SK-MEL-5 (cell line): ENCODE measurements at regions not wholly inside any gene's neighbourhood (a gene's known extent, or its start where the extent isn't known, plus 50 kb on each side); places are given as distances from the start of the nearest gene placed in this dataset.
A peak's percentile ranks its signal among the peaks of the same experiment; 100 is the strongest.
"Not testable (repeated sequence)": the region's sequence is repeated elsewhere in the genome, so short reads cannot be mapped to it uniquely, and the experiment has no call there.

ENCODE experiments used
- DNase-seq: peaks from one replicate; pipeline ENCODE4 v3.0.0-alpha.2; 2016; ENCODE audit warnings: low read depth, low spot score
- in situ Hi-C: cut with HindIII; loops from 2 replicates; pipeline ENCODE4 v1.10.0; 2016; ENCODE audit warnings: low sequenced_read_pairs, high pct_unique_total_duplicates, low pct_unique_long_range_greater_than_20kb

DNA sequence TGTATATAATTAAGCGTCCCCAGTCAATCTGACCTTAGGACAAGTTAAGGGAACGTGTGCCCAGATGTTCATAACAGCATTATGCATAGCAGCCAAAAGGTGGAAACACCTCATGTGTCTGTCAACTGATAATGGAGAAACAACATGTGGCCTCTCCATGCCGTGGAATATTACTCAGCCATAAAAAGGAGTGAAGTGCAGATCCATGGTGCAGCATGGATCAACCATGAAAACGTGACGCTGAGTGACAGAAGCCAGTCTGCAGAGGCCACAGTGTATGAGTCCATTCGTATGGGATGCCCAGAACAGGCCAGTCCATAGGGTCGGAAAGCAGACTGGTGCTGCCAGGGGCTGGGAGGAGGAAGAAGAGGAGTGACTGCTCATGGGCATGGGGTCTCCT is 161.0 kb upstream of the CIBAR2 start:
- DNase-seq, result no peak
- in situ Hi-C loops, result no loop called here

DNA sequence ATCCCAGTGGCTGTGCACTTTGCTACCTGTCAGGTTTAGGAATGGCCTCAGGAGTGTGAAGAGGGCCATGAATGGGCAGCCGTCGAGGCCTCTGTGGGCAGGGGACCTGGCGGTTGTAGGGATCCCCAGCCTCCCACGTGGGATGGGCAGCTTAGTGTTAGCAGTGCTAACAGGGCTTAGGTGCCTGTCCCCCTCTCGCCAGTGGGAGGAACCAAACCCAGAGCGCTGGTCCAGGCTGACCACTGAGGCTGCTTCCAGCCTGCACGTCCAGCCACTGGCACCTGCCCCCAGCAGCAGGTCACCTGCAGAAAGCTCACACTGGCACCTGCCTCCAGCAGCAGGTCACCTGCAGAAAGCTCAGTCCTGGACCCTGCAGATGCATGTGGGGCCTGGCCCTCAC is 162.2 kb upstream of the CIBAR2 start:
- DNase-seq, result no peak
- in situ Hi-C loops, result no loop called here

DNA sequence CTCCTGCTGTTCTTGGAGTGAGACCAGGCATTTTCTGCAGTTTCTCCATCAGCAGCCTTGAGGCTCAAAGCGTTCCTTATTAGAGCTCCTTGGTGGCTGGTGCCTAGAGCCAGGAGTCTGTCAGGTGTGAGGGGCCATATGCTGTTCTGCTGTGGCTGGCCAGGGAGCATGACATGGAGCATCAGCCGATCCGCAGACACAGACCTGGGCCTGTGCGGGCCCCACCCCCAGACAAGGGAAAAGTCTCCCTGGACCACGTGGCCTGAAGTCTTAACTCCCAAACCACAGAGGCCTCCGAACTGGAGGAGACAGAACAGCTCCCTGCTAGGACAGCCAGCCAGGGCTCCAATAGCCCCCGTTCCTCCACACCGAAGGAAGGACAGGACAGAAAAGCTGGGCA is 162.7 kb upstream of the CIBAR2 start:
- no peak for DNase-seq
- in situ Hi-C loops, result no loop called here

DNA sequence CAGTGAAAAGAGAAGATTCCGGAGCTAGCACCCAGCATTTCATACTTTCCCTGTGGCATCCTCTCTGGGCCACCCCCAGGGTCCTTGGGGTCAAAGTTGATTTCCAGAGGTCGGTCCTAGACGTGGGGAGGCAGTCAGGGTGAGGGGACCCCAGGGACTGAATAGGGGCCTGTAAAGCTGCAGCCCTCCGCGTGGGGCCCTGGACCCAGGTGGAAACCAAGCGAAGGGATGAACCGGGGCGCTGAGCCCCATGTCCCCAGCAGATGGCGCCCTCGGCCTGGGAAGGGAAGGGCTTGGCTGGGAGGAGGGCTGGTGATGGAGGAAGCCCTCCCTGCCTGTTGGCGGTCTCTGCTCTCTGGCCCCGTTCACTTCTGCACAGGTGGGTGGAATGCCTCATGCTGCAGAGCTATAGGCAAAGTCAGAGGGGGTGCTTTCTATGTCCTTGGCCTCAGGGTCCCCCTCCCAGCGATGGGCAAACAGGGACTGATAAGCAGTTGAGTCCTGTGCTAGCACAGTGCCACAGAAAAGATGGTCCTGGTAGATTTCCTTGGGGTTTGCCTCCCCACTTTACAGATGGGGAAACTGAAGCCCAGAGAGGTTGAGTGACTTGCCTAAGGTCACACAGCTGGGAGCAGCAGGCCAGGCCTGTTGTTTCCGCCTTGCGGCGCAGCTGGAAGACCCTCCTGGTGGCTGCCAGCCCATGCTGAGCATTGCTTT is 163.4 kb upstream of the CIBAR2 start:
- peak; percentile 64 for DNase-seq
- in situ Hi-C loops, result no loop called here

DNA sequence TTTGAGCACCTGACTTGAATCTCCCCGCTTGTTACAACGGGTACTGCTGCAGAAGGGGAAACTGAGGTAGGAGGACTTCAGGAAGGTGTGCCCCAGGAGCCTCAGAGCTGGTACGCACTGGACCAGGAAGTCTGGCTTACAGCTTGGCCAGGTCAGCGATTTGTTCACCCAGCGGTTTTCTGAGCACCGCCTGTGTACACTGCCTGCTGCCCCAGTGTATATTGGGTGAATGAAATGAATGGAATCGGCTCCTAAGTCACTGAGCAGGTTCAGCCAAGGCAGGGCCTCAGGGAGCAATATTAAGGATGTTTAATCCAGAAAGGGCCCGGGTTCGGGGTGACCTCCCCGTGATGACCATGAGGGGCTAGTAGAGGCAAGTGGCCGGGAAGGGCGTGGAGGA is 164.0 kb upstream of the CIBAR2 start:
- in situ Hi-C loops, result no loop called here
- no peak for DNase-seq

DNA sequence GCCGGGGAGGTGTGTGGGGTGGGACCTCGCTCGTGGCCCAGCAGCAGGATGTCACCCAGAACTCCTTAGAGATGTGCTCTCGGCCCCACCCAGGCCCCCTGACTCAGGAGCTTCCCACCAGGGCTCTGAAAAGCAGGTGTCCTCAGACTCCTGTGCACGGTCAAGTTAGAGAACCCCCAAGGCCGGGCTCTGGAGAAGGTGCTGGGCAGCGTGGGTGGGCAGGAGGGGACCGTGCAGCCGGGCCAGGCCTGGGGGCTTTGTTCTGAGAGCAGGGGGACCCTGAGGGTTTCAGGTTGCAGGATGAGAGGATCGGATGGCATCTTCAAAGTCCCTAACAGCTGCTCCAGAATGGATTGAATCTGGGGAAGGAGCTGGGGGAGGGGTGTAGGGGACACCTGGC is 164.4 kb upstream of the CIBAR2 start:
- in situ Hi-C loops, result no loop called here

DNA sequence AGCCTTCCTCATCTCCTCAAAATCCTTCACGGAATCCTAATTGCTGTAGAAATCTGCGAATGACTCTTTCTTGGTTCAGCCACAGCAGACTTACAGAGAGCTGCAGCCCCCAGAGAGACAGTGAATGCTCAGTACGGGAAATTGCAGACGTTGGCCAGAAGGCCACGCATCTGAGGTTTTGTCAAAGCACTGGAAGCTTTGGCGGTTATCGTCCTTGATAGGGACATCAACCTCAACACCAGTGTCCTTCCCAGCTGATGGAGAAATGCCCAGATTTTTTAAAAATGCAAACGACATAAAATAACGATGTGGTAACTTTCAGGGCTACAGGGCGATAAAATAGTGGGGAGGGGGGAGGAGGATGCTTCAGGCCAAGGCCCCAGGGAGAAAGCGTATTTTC is 166.6 kb upstream of the CIBAR2 start:
- DNase-seq, result no peak
- in situ Hi-C loops, result no loop called here

More for the DNA sequence above, 164.4 kb upstream of the CIBAR2 start:
- no peak for DNase-seq

DNA sequence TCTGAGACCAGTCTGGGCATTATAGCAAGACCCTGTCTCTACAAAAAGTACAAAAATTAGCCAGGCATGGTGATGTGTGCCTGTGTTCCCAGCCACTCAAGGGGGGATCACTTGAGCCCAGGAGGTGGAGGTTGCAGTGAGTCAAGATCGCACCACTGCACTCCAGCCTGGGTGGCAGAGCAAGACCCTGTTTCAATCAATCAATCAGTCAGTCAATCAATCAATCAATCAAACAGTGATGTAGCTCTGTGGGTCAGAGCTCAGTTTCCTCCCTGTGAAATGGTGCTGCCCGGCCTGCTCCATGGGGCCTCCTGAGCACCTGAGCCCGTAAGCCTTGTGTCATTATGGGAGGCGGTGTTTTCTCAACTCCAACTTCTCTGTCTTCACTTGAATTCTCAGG is 167.1 kb upstream of the CIBAR2 start:
- in situ Hi-C loops, result no loop called here
- DNase-seq, result no peak

DNA sequence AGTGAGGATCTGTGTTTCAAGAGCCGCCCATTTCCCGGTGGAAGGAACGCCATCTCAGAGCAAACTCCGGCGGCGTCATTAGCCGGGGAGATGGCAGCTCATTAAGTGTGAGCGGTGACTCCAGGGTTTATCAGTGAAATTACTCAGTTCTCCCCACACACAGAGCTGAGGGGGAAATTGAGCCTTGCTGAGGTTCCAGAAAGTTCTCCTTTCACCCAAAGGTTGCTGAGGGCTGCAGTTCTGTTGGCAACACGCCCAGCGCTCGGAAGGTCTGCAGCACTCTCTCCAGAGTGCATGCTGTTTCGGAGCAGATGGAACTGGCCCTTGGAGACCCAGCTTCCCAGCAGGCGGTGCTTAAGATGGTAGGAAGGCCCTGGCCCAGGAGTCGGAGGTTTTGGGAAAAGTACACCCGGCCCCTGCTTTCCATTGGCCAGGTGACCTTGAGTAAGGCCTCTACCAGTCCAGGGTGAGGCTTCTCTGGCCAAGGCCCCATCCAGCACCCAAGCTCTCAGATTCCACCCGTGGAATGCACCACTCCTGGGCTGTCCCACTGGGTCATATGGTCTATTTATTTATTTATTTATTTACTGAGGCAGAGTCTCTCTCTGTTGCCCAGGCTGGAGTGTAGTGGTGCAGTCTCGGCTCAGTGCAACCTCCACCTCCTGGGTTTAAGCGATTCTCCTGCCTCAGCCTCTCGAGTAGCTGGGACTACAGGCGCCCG is 167.7 kb upstream of the CIBAR2 start:
- in situ Hi-C loops, result no loop called here
- no peak for DNase-seq

DNA sequence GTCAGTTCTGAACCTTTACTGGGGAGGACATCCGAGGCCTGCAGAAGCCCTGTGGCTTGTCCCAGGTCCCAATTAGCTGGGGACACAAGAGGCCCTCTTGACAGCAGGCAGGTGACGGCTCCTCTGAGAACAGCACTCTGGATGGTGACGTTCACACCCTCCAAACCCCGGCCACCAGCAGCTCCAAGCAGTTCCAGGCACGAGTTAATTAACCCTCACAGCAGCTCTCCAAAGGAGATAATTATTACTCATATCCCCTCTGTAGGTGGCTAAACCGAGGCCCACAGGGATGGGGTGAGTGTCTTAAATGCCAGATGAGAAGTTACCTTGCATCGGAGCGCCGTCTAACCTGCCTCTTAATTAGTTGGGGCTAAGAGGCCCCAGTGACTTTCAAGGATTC is 168.9 kb upstream of the CIBAR2 start:
- in situ Hi-C loops, result no loop called here
- DNase-seq, result no peak

DNA sequence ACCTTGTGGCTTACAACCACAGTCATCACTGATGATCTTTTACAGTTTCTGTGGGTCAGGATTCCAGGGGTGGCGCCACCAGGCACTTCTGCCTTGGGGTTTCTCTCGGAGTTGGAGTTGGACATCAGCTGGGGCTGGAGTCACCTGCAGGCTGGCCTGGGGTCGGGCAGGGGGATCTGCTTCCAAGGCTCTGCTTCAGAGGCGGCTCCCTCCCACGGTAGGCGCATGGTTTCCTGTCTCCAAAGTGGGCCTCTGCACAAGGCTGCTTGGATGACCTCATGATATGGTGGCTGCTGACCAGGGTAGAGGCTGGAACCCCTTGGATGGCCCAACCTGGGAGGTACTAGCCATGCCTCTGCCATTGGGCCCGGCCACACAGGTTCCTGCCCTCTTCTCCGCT is 170.6 kb upstream of the CIBAR2 start:
- in situ Hi-C loops, result no loop called here

DNA sequence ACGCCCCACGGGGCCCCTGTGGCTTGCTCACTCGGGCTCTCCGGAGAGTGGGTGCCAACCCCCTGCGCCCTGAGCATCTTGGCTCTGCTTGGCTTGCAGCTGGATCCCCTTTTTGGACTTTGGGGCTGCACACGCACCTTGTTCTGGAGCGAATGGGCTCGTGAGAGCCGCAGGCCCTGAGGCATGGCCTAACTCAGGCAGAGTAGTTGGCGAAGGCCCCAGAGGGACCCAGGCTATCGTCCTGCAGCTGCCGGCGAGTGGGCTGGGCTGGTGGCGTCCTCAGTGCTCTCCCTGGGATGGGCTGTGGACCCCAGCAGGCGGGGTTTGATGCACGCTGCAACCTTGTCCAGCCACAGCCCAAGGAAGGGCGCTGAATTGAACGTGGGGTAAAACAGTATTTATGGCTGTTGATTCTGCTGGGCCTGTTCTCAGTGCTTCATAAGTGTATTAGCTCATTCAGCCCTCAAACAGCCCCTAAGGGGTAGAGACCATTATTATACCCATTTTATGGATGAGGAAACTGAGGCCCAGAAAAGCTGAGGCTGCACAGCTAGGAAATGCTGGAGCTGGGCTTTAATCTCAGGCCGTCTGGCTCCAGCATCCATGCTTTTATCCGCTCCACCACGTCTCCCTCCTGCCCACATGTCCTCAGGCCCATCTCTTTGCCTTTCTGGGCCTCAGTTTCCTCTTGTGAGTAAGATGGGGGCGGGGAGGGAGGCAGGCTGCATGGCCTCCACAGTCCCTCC is 171.2 kb upstream of the CIBAR2 start:
- in situ Hi-C loops, result no loop called here

More for the DNA sequence above, 170.6 kb upstream of the CIBAR2 start:
- DNase-seq, result no peak

DNA sequence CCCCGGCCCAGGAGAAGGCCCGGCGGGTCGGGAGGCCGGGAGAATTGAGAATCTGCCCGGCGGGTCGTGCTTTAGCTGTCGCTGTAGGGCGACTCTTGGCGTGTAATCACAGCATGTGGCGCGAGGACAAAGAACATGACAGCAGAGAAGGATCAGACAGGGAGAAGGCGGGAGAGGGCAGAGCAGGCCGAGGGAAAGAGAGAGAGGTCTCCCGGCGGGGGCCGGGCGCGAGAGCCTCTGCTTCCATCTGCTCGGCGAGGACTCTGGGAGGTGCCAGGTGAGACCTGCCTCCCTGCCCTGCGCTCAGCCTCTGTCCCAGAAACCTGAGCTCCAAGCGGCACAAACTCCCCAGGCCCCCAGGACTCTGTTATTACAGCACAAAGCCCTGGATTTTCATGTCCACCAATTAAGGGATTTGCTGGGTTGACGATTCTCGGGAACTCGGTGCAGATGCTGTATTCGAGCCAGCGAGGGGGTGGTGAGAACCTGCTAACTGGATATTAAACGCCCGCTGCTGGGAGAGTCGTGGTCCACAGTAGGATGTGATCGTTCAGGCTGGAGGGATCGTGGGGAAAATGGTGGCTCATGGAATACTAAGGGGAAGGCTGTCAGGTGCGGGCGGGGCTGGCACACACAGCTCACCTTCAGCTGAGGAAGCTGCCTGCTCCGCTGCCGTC is 172.0 kb upstream of the CIBAR2 start:
- in situ Hi-C loops, result no loop called here
- DNase-seq, result no peak

More for the DNA sequence above, 171.2 kb upstream of the CIBAR2 start:
- DNase-seq, result no peak

DNA sequence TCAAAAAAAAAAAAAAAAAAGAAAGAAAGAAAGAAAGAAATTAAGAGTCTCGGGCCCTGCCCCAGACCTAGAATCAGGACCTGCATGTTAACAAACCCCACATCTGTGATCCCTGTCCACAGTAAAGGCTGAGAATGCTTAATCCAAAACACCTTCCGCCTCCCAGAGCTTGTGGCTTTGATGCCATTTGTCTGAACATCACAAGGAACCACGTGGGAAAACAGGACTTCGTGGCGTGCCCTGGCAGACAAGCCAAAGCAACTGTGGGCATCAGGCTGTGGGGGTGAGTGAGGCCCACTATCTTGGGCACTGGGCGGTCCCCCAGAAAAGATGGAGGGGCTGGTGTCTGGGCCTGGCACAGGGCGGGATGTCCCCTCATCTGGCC is 173.4 kb upstream of the CIBAR2 start:
- no peak for DNase-seq
- in situ Hi-C loops, result no loop called here

DNA sequence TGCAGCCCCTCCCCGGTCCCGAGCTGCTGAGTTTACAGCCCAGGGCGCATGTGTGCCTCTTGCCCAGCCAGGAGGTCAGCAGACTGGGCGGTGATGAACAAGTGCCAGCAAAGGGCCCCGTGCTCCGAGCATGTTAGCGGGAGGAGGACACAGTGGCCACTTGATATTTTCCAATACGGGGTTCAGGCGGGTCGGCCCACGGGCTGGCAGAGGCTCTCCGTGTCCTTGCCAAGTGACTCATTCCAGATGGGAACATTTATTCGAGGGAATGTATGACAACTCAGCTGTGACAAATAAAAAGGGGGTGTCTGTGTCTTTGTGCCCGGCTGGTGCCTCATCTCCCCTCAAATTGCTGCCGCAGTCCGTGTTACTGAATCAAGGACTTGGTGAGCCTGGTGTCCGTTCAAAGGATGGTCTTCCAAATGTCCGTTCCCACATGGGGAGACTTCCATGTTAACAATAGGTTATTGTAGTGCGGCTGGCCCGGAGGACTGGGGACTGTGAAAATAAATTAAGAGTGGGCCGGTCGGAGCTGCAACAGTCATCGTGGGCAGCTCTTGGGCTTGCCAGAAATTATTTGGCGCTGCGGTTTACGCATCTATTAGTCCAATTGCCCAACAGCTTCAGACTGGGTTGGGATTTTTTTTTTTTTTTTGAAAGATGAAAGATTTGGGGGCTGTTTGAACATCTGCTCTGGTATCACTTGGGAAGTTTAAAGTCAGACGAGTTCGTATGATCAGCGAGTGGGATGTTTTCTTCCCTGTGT is 174.0 kb upstream of the CIBAR2 start:
- no peak for DNase-seq
- in situ Hi-C loops, result no loop called here

DNA sequence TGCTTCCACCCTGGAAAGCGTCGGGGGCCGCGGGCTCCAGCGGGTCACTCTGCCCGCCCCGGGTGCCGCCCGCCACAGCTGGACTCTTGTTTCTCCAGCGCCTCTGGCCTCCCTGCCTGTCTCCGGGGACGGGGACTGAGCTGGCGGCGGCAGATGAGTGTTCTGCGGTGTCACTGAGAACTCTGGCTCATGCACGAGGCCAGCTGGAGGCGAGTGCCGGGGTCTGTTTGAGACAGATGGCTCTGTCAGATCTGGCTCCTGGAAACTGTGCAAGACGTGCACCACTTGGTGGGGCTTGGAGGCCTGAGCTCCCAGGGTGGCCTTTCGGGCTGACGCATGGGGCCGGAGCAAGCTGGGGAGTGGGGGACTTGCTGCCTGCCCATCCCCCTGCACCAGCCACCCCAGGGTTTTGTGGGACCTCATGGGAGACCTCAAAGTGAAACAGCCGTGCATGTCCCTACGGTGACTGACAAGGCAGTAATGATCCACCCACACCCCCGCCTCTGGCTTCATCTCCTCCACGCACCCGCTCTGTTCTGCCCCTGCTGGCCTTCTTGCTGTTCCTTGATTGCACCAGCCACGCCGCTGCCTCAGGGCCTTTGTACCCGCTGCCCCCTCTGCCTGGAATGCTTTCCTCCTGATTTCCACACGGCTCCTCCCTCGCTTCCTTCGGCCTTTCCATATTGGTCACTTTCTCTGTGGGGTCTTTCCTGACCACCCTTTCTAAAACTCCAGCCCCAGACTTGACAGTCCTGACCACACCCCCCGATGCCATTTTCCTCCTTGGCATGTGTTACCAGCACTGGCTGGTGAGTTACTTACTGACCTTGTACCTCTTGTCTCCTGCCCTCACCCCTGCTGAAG is 174.9 kb upstream of the CIBAR2 start:
- DNase-seq, result no peak

DNA sequence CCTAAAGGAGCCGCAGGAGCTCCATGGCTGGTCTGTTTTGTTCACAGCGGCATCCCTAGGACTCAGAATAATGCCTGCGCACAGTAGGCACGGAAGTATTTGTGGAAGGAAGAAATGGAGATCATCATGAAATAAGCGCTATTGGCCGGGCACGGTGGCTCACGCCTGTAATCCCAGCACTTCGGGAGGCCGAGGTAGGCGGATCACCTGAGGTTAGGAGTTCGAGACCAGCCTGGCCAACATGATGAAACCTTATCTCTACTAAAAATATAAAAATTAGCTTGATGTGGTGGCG is 175.5 kb upstream of the CIBAR2 start:
- in situ Hi-C loops, result not testable (repeated sequence)

More for the DNA sequence above, 174.9 kb upstream of the CIBAR2 start:
- in situ Hi-C loops, result no loop called here

More for the DNA sequence above, 175.5 kb upstream of the CIBAR2 start:
- not testable (repeated sequence) for DNase-seq
